Activated CD4-positive, alpha-beta T cell treated with anti-CD3 and anti-CD28 coated beads for 1 hour (primary cell): ENCODE measurements at regions not wholly inside any gene's neighbourhood (a gene's known extent, or its start where the extent isn't known, plus 50 kb on each side); places are given as distances from the start of the nearest gene placed in this dataset.
A peak's percentile ranks its signal among the peaks of the same experiment; 100 is the strongest.
"Not testable (repeated sequence)": the region's sequence is repeated elsewhere in the genome, so short reads cannot be mapped to it uniquely, and the experiment has no call there.

Experiments used
- DNase-seq: peaks from one replicate; pipeline ENCODE4 v3.0.0-alpha.2; 2020

DNA sequence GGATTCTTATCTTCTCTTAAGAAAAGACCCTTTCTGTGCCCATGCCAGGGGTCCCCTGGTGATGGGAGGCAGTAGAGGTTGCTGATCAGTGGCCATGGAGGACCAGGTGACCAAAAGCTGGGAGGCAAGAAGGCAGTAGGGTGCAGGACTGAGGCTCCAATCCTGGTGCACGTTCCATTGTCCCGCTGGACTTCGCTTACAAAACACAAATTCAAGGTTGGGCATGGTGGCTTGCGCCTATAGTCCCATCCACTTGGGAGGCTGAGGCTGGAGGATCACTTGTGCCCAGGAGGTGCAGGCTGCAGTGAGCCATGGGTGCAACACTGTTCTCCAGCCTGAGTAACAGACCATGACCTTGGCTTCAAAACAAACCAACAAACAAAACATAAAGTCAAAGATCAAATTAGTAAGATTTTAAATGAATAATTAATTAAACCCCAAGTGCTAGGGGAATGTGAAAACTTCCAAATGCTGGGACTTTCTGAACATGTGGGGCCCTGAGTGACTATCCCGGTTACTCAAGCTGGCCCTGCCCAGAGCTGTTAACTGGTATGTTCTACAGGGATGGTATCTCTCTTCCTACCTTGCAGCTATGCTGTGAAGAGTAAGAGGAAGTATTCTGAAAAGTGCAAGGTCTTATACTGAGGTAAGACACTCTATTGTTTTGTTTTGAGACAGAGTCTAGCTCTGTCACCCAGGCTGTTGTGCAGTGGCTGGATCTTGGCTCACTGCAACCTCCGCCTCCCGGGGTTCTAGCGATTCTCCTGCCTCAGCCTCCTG is 97.6 kb downstream of the LYZL2 start:
- no peak for DNase-seq

DNA sequence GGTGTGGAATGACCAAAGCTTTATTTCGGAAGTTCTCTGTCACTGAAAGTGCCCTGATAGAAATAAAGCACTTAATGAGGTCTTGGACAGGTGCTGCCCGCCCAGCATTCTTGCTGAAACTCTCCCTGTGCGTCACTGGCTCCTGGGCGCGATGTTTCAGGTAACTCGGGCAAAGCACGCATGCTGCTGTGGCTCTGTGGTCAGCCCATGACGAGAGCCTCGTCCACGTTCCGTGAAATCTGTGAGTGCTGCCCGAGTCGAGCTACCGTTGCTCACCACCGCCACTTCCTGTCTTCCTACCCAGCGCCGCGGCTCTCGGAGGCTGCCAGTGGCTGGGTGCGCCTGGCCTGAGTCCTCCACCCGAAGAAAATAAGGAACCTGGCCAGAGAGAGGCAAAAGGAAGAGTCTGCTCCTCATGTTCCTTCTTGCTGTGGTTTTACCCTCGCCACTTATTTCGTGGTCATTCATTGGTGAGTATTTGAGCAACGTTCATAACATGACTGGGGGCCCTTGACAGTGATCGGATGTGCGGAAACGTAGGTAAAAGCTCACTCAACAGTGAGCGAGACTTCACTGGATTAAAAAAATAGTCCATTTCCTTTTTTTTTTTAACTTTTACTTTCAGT is 95.5 kb downstream of the MAP3K8 start:
- peak; percentile 58 for DNase-seq

- no peak for DNase-seq
These were observed 94.4 kb downstream of the MAP3K8 start for GRCh38 chr10:30528429-30528786.

GRCh38 chr10:30527623-30528428 is 93.8 kb downstream of the MAP3K8 start:
- no peak for DNase-seq

- DNase-seq = not testable (repeated sequence)
These were observed 88.7 kb downstream of the MAP3K8 start for GRCh38 chr10:30522661-30523078.

DNA sequence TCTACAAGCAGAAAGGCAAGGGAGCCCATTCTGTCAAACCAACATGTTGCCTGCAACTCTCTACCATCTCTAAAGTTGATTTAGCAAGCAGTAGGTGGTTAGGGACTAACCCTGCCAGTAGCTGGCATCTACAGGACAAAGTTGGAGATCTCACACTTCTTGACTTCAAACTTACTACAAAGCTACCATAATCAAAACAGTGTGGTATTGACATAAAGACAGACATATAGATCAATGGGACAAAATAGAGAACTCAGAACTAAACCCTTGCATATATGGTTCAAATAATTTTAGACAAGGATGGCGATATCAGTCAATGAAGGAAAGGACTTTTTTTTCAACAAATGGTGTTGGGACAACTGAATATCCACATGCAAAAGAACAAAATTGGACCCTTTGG is 84.9 kb downstream of the MAP3K8 start:
- no peak for DNase-seq
